Epidermal melanocyte (primary cell): ENCODE measurements at regions not wholly inside any gene's neighbourhood (a gene's known extent, or its start where the extent isn't known, plus 50 kb on each side); places are given as distances from the start of the nearest gene placed in this dataset.
"Not testable (repeated sequence)": the region's sequence is repeated elsewhere in the genome, so short reads cannot be mapped to it uniquely, and the experiment has no call there.

Source experiments
- DNase-seq: peaks from one replicate; pipeline ENCODE4 v3.0.0; 2011; ENCODE audit warnings: low spot score; ENCODE audit not compliant: insufficient read length

DNA sequence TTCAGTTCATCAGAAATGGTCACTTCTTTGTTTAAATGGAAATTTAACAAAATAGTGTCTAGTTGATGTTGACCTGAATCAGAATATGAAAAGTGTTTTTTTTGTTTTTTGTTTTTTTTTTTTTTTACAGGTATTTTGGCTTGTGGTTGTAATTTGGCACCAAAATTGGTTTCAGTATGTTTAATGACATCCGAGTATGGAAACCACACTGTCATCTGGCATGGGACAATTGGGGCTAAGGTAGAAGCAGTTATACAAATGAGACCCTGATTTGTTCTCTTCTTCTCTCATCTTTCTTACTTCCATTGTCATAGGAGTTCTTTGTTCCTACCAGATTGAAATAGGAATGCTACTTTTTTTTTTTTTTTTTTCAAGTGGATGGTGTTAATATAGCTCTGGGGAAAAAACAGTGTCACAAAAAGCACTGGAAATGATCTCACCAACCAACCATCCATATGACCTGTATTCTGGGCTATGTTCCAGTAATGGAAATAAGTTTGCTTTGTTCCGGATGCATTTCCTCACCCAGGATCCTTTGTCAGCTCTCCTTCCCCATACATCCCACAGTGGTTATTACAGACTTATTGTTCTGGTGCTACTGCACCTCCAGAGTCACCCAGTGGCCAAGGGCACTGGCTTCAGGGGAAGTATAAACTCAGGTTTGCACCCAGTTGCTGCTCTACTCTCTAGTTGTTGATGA, 95.8 kb downstream of the ATXN3L start:
- DNase-seq: peak; percentile 18

DNA sequence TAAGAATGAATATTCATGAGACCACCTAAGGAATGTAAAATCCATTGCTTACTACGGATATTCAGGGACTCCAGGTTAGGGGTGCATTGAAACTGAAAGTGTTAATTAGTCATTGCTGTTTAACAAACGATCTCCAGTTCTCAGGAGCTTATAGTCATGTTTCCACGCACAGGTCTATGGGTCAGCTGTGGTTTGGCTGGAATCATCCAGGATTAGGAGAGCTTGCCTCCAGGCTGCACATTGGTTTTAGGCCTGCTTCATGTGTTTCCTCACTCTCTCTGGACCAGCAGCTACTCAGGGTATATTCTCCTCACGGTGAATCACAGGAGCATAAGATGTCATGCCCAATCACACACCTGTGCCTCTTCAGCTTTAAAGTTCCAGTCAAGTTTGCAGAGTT, 98.9 kb downstream of the ATXN3L start:
- DNase-seq: no peak

DNA sequence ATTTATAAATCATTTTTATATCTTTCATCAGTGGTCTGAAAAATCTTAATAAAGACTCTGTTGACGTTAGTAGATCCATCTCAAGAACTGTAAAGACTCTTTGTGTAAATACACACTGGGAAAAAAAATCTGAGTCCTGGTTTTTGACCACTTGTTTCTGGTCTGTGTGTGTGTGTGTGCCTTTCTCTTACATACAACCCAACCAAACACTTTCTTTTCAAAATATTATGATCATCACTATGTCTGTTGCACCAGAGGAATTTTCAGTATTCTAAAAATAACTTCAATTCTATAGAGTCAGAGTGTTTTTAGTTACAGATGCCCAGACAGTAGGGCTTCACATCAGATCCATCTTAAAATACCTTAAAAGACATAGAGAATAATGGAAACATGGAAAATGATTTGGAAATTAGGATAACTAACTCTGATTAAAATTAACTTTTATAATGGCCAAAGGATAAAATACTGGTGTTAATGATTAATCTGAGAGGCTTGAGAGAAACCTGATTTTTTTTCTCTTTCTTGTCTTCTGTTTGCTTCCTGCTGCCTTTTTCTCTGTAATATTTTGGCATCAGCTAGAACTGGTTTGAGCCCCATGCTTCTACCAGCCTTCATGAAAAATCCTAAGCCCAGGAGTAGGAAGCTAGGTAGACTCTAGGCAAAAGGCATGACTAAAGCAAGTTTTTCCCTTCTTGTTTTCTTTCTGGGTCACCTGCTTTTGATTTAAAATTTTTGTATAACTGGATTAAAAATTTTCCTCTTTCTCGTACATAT, 99.7 kb downstream of the ATXN3L start:
- DNase-seq: no peak

DNA sequence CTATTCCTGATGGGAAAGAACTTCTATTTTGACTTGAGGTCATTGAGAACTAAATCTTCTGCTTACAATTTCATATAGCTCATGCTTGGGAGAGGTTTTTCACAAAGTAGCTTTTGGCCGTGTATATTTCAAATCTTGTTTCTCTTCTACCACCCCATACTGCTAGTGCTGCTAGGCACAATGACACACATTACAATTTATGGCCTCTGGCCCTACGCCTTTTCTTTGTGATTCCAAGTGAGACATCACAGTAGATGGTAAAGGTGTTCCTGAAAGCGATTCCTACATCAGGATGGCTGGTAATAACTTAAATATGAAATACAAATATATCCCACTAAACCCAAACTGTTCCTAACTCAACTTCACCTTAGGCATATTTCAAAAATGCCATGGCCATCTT, 101.1 kb downstream of the ATXN3L start:
- no peak for DNase-seq

DNA sequence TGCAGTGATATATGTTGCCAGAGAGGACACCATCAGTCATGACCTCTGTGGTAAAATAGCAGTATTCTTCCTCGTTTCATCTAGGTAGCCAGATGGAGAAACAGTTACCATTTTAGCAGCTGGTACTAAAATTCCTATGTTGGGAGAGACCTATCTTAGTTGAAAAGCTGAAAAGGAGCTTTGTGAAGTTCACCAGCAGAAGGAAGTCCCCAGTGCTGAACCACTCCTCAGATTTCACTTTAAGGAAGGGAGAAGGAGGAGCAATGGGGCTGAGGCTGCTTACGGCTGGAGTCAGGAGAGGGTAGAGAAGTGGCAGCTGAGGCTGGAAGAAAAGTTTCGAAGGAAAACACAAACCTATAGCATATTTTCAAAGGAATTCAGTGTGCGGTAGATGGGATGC, 103.7 kb downstream of the ATXN3L start:
- no peak for DNase-seq

DNA sequence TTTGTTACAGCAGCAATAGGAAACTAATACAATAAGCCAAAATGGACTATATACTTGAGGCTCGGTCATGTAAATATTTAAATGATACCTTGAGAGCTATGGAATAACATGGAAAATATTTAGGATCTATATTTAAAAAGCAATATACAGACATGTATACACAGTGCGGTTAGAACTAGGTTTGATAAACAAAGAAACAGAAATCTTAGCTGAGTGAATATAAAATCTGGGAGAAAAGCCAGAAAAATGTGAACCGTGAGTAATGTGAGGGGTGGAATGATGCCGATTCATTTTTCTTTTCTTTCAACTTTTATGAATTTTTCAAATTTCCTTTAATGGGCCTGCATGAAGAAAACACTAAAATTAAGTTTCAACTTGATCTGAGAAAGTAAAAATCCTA, 104.1 kb downstream of the ATXN3L start:
- no peak for DNase-seq

DNA sequence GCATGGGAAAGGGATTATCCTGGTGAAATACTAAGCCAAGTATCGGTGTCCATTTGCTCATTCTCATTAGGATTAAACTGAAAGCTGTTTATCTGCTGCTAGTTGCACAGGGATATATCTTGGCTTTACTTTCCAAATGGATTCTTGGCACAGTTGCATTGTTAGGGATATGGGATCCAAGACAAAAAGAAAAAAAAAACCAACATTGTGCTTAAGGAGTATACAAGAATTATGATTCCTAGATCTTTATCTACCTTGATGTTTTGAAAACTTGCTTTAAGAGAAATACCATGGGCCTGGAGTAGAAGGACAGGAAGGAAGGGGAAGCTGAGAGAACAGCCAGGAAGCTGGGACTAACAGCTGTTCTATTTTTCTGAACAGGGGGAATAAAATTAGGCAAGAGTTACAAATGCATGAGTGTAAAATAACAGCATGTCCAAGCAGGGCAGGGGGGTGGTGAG, 107.6 kb downstream of the ATXN3L start:
- no peak for DNase-seq

DNA sequence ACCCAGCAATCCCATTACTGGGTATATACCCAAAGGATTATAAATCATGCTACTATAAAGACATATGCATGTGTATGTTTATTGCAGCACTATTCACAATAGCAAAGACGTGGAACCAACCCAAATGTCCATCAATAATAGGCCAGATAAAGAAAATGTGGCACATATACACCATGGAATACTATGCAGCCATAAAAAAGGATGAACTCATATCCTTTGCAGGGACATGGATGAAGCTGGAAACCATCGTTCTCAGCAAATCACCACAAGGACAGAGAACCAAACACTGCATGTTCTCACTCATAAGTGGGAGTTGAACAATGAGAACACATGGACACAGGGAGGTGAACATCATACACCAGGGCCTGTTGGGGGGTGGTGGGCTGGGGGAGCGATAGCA, 109.7 kb downstream of the ATXN3L start:
- not testable (repeated sequence) for DNase-seq

DNA sequence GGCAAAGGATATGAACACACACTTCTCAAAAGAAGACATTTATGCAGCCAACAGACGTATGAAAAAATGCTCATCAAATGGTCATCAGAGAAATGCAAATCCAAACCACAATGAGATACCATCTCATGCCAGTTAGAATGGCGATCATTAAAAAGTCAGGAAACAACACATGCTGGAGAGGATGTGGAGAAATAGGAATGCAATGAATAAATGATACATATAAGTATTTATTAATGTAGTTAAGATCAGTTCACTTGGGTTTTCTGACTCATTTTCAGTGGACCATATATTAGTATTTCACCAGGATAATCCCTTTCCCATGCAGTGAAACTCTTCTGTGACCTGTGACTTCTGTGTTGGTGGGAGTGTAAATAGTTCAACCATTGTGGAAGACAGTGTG, 110.1 kb downstream of the ATXN3L start:
- not testable (repeated sequence) for DNase-seq

DNA sequence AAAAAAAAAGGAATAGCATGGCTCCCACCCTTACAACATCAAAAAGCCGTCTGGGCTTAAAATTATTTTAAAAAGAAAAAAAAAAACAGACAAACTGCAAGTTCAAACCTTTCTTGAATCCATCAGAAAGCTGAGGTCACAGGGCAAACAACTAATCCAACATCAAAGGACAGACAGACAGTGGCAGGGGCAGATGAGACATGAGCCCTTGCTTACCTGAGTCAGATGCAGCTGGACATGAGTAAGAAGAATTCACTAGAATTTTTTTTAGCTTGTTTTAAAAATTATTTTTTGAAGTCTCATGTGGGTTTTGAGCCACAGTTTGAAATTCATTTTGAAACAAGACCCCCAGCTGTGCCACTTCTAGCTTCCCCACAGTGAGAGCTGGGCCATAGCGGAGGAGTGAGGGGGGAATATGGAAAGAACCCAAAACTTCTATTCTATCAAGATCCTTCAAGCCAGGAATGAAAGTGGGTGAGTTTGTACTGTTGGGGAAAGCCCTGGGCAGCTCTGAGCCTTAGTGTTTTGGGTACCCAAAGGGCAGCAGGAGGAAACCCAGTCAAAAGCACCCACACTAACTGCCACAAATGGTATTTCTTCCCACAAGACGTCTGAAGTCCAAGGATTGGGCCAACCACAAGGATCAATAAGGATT, 111.4 kb downstream of the ATXN3L start:
- no peak for DNase-seq

DNA sequence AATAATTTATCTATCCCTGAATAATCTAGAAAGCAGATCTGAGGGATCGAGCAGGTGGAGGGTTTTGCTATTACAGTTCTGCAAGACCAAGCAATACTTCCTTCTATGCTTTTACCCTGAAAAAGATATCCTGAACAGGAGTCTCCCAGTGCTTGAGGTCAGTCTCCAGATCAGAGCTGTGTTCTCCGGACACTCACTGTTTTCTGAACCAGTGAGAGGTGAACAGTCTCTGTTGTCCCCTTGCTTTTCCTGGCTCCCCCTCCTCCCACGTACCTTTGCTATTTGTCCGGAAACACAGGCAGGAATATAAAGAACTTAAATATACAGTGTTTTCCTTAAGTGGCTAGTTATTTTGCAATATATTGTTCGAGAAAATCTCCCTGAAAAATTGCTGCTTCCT, 116.6 kb downstream of the ATXN3L start:
- no peak for DNase-seq

DNA sequence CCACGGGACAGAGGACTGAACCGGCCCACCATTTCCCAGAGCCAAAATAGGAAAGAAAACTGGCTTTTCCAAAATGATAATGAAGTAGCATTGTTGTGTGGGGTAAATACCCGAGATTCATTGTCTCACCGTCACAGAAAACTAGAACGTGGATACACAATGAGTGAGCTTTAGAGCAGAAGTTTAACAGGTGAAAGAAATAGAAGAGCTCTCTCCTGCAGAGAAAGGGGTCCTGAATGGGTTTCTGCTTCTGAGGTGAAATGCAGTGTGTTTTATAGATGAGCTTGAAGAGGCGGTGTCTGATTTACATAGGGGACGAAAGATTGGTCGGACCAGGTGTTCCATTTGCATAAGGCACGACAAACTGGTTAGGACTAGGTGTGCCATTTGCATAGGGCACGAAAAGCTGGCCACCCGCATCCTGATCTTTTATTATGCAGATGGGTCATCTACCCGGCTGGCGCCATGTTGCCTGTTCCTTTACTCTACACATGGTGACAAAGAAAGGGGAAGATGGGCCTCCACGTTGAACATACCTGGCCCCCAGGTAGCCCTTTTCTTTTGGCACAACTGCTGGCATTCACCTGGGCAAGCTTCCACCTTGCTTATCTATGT, 118.1 kb downstream of the ATXN3L start:
- DNase-seq: no peak

DNA sequence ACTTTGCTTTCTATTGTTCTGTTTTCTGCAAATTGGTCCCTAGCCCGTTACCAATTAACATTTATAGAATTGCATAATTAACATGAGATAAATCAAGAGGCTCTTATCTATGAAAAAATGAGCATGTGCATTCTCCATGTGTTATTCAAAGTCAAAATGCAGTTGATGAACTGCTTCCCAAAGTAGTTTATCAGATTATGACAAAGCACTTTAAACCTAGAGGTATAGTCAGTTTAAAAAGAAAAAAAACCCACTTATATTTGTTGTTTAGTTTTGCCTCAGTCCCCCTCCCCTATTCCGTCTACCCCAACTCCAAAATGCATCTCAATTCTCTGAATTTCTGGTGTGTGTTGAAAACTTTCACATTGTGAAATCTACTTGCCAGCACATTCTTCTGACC, 119.5 kb downstream of the ATXN3L start:
- DNase-seq: no peak

DNA sequence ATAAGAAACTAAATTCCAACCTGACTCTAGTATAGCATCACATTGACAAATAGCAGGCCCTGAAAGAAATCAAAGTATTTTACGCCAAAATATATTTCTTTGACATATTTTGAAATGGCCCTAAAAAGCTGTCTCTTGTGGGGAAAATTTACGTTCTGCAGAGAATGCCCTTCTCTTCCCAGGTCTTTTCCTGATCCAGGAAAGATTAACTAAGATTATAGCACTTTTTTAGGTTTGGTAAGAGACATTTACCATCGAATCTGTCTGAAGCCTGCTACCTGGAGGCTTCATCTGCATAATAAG, 121.1 kb downstream of the ATXN3L start:
- no peak for DNase-seq

DNA sequence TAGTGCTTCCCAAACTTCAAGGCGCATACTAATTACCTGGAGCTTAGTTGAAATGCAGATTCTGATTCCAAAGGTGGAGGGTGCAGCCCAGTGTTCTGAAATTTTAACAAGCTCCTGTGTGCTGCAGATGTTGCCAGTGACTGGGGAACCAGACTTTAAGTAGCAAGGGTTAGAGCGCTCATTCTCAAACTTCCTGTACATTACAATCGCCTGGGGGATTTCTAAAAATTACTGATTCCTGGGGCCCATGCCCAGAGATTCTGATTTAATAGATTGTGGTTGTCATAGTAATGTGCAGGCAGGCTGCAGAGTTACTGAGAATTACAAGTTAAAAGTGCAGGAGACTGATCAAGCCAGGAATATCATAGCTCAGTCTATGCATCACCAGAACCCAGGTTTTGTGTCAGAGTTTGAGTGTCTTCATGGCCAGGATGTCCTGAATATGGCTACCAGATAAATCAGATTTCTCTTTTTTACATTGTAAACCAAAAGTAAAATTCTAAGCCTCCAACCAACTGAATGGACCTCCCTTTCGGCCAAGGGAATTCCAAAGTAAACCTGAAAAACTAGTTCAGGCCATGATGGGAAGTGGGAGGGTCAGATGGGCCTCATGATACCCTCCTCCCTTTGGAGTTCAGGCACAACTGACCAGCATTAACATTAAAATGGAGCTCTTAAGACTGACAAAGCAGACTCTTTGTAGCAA, 121.6 kb downstream of the ATXN3L start:
- DNase-seq: no peak

DNA sequence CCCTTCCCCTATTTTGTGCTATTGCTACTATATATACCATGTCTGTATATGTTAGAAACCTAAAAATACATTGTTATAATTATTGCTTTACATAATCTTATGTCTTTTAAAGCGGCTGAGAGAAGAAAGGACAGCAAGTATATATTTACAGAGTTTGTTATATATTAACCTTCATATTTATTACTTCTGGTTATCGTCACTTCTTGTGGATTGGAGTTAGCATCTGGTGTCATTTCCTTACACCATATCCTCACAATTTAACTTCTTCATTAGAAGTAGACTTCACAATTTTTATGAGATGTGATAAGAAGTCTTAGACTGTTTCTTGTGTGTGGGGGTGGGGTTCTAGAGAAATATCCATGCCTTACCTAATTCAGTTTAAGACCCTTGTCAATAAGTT, 123.1 kb downstream of the ATXN3L start:
- DNase-seq: no peak

DNA sequence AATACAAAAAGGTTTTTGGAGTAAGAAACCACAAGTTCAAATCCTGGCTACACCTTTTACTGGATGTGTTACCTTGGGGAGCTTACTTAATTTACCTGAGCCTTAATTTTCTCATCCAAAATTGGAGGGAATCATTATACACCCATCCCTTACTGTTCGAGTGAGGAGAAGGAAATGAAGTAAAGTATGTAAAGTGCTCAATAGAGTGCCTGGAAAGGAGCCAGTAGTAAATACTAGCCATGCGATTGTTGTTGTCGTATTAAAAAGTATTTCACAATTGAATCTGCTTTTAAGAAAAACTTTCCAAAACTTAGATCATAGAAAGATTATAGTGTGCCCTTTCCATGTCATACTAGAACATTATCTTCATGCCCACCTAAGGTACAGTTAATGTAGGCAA, 124.5 kb downstream of the ATXN3L start:
- DNase-seq: no peak

DNA sequence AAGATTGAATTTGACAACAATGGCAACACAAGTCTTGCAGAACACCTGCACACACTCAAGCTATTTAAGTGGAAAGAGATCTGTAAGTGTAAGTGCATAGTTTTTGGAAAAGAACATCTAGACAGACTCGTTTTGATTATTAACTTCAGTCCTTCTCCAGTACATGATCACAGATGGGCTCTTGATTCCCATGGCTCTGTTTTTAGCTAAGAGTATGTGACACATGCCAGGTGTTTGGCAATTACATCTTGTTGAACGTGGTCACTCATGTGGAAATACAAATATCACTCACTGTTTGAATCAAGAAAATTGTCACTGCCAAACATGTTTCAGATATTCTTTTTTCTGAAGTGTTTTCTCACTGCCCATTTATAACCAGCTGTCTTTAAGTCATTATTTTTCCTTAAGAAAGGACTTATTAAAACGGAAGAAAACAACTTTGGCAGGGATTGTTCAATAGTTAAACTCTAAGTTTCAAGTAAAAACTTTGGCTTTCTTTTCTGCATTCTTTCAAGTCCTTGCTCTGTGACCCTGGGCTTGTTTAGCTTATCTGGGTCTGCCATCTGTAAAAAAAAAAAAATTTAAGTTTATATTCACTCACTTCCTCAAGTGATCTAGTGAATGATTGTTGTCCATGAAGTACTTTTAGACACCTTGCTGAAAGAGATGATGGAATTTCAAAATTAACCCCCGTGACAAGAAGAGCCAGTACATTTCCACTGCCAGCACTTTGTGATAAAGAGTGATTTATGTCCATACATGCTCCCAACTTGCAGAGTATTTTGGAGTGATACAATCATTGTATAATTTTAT, 125.4 kb downstream of the ATXN3L start:
- no peak for DNase-seq

DNA sequence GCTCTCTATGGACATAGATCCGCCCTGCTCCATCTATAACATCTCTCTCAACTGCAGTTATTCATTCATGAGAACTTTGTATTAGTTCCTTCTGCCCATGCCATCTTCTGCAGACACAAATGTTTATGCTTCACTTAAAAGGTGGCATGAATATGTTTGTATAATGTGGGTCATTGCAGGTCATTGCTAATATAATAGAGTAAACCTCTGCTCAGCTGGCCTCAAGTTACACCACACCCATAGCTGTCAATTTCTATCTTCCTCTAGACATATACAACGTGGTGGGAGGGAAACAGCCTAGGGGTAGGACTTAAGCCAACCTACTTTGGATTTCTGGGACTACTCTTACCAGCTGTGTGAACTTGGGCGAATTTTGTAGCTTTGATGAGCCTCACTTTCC, 129.8 kb downstream of the ATXN3L start:
- no peak for DNase-seq

DNA sequence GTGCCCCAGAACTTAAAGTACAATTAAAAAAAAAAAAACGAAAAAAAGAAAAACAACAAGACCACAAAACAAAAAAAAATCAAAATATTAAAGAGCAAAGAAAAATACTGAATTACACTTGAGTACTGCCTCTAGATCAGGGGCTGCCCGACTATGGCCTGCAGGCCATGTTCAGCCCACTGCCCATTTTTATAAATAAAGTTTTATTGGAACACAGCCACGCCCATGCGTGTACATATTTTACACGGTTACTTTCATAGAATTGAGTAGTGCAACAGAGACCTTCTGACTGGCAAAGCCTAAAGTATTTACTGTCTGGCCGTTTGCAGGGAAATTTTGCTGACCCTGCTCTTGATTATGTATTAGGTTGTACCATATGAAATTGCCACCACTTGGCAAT, 130.5 kb downstream of the ATXN3L start:
- DNase-seq: no peak
